Thoracic aorta (tissue), 2 donors: ENCODE measurements at regions not wholly inside any gene's neighbourhood (a gene's known extent, or its start where the extent isn't known, plus 50 kb on each side); places are given as distances from the start of the nearest gene placed in this dataset.
"Not testable (repeated sequence)": the region's sequence is repeated elsewhere in the genome, so short reads cannot be mapped to it uniquely, and the experiment has no call there.

Experiments
- ATAC-seq: fragments of 150-250 bp; one replicate; pipeline ENCODE4 v1.8.0; 2017; ENCODE audit warnings: low read depth; ENCODE audit not compliant: insufficient number of reproducible peaks, low FRiP score
- DNase-seq: peaks from one replicate; pipeline ENCODE4 v3.0.0-alpha.2; 2020; ENCODE audit warnings: low spot score
- H3K27ac ChIP-seq, 2 donors: fragments of 200-600 bp; sonication (generic); 1 replicate in 1 of 2; 2 replicates in 1 of 2; pipeline ENCODE4 v1.5.1; 2016; ENCODE audit warnings: mild to moderate bottlenecking in 2 of 2, moderate library complexity in 2 of 2
- H3K27me3 ChIP-seq: fragments of 200-600 bp; sonication (generic); replicated peaks from 2 replicates; pipeline ENCODE4 v1.6.0; 2016; ENCODE audit warnings: mild to moderate bottlenecking; ENCODE audit not compliant: insufficient read depth
- H3K36me3 ChIP-seq: fragments of 200-600 bp; sonication (generic); one replicate; pipeline ENCODE4 v1.5.1; 2016
- H3K4me1 ChIP-seq, 2 donors: fragments of 200-600 bp; sonication (generic); 1 replicate in 1 of 2; 2 replicates in 1 of 2; pipeline versions ENCODE4 v1.5.1 to v1.6.0; 2016; ENCODE audit warnings: low read depth in 2 of 2, mild to moderate bottlenecking in 1 of 2; ENCODE audit not compliant: control insufficient read depth in 1 of 2
- H3K4me3 ChIP-seq: fragments of 200-600 bp; sonication (generic); 2 replicates; pipeline ENCODE4 v1.5.1; 2016; ENCODE audit warnings: mild to moderate bottlenecking
- H3K9me3 ChIP-seq: fragments of 200-600 bp; sonication (generic); 2 replicates; pipeline ENCODE4 v1.5.1; 2016
- TF ChIP-seq, protein P1 (sequence below): fragments of 200-600 bp; sonication (generic); IDR thresholded peaks from one replicate; pipeline ENCODE4 v1.5.1; 2019; ENCODE audit warnings: antibody characterized with exemption

DNA sequence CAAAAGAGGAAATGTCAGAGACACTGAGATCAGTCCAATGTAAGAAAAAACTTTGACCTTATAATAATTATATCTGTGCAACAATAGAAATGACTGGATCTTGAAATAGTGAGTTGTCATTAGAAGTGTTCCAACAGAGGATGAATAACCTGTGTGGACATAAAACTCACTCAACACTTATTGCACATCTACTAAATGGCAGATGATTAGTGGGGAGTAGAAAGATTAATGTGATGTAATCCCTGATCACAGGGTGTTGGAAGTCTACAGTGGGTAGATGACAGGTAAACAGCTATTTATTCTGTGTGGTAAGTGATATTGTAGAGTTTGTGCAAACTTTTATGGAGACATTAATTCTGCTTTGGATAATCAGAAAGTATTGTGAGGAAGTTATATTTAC is 177.3 kb upstream of the HMHB1 start:
- no peak overlapping the region for H3K27ac ChIP-seq
- TF ChIP-seq, protein P1, sequence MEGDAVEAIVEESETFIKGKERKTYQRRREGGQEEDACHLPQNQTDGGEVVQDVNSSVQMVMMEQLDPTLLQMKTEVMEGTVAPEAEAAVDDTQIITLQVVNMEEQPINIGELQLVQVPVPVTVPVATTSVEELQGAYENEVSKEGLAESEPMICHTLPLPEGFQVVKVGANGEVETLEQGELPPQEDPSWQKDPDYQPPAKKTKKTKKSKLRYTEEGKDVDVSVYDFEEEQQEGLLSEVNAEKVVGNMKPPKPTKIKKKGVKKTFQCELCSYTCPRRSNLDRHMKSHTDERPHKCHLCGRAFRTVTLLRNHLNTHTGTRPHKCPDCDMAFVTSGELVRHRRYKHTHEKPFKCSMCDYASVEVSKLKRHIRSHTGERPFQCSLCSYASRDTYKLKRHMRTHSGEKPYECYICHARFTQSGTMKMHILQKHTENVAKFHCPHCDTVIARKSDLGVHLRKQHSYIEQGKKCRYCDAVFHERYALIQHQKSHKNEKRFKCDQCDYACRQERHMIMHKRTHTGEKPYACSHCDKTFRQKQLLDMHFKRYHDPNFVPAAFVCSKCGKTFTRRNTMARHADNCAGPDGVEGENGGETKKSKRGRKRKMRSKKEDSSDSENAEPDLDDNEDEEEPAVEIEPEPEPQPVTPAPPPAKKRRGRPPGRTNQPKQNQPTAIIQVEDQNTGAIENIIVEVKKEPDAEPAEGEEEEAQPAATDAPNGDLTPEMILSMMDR: no peak
- ATAC-seq (no peak), DNase-seq (no peak)
- H3K4me1 ChIP-seq: peaks cover 11 to 30% of the 10 kb centered on the region in 2 donors
- no peaks in the 10 kb centered on the region for H3K9me3 ChIP-seq
- no peaks in the 10 kb centered on the region for H3K27me3 ChIP-seq
- no peaks in the 10 kb centered on the region for H3K36me3 ChIP-seq
- H3K4me3 ChIP-seq: no peak overlapping the region

GRCh38 chr5:143629871-143630659 is 181.9 kb upstream of the HMHB1 start:
- H3K27ac ChIP-seq: no peak overlapping the region
- TF ChIP-seq, protein P1: no peak
- no peaks in the 10 kb centered on the region for H3K27me3 ChIP-seq
- H3K4me3 ChIP-seq: no peak overlapping the region
- no peaks in the 10 kb centered on the region for H3K36me3 ChIP-seq
- H3K4me1 ChIP-seq: no peaks in the 10 kb centered on the region
- no peak for ATAC-seq
- no peak for DNase-seq
- no peaks in the 10 kb centered on the region for H3K9me3 ChIP-seq

DNA sequence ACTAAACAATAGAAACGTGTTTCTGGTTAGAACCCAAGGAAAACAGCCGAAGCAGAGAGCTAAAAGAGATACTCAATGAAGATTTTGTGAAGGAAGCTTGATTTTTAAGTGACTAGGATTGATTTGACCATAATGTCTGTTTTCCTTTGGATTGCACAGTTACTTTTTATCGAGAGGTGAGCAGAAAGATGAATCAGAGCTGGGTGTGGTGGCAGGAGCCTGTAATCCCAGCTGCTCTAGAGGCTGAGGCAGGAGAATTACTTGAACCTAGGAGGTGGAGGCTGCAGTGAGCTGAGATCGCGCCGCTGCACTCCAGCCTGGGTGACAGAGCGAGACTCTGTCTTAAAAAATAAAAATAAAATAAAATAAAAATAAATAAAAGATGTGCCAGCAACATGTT is 186.9 kb upstream of the HMHB1 start:
- not testable (repeated sequence) for H3K27ac ChIP-seq, H3K36me3 ChIP-seq, H3K27me3 ChIP-seq, H3K4me3 ChIP-seq, DNase-seq, H3K9me3 ChIP-seq, ATAC-seq, H3K4me1 ChIP-seq

DNA sequence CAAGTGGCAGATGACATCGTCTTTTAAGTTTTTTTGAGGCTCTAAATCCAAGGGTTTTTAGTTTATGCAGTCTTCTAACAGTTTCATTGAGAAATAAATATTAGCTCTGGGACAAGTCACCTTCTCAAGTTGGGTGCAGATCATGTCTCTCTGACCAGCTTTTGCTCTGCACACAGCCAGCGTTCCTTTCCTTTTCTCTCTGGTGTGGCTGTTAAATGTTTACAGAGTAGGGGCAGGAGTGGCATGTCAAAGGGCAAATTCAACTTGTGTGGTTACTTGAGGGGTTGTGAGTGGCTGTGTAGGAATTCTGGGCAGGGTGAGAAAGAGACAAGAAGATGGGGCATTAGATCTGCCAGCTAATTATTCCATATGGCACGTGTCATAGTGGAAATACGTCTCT is 187.5 kb upstream of the HMHB1 start:
- ATAC-seq: no peak
- H3K27ac ChIP-seq: no peak overlapping the region
- no peak for DNase-seq
- H3K4me1 ChIP-seq: no peaks in the 10 kb centered on the region
- no peaks in the 10 kb centered on the region for H3K27me3 ChIP-seq
- no peaks in the 10 kb centered on the region for H3K36me3 ChIP-seq
- TF ChIP-seq, protein P1: no peak
- H3K4me3 ChIP-seq: no peak overlapping the region
- no peaks in the 10 kb centered on the region for H3K9me3 ChIP-seq

- Histone ChIP-seq H3K36me3 (no peaks in the 10 kb centered on the region), H3K27me3 (no peaks in the 10 kb centered on the region), H3K9me3 (no peaks in the 10 kb centered on the region), H3K4me1 (no peaks in the 10 kb centered on the region), H3K27ac (no peak overlapping the region), H3K4me3 (no peak overlapping the region)
- no peak for ATAC-seq
- DNase-seq: no peak
- TF ChIP-seq, protein P1: no peak
Observed at GRCh38 chr5:143619040-143619439, 192.9 kb upstream of the HMHB1 start.

- Histone ChIP-seq H3K27me3 (no peaks in the 10 kb centered on the region), H3K4me3 (no peak overlapping the region), H3K9me3 (no peaks in the 10 kb centered on the region), H3K27ac (no peak overlapping the region), H3K36me3 (no peaks in the 10 kb centered on the region), H3K4me1 (no peaks in the 10 kb centered on the region)
- ATAC-seq (no peak), DNase-seq (no peak)
- TF ChIP-seq, protein P1: no peak
Observed at GRCh38 chr5:143618141-143618540, 193.8 kb upstream of the HMHB1 start.
